ENCODE measurements at regions not wholly inside any gene's neighbourhood (a gene's known extent, or its start where the extent isn't known, plus 50 kb on each side); places are given as distances from the start of the nearest gene placed in this dataset.

GRCh38 chr3:65240366-65240765, 552.6 kb upstream of the ADAMTS9 start:
- Histone ChIP-seq H3K9me3 (ENCODE audit: control insufficient read depth, low read length) (no peaks in the 10 kb centered on the region), H3K4me3 (ENCODE audit: low read length) (no peak overlapping the region), H3K9ac (ENCODE audit: extremely low read depth, low read length, poor library complexity, severe bottlenecking) (no peak overlapping the region), H3K27me3 (ENCODE audit: control insufficient read depth, insufficient read depth, low read length, poor library complexity, severe bottlenecking) (no peaks in the 10 kb centered on the region), H3K4me1 (ENCODE audit: control insufficient read depth, insufficient read depth, low read length) (no peaks in the 10 kb centered on the region), H3K36me3 (ENCODE audit: control insufficient read depth, insufficient read depth, low read length) (no peaks in the 10 kb centered on the region), H3K27ac (ENCODE audit: low read depth, low read length) (no peak overlapping the region)
- Mint-ChIP-seq H3K4me1 (peaks cover 4% of the 10 kb centered on the region), H3K9me3 (no peaks in the 10 kb centered on the region), H3K4me3 (no peak overlapping the region), H3K27ac (no peak overlapping the region), H3K36me3 (ENCODE audit: low read depth) (no peaks in the 10 kb centered on the region), H3K27me3 (ENCODE audit: insufficient read depth) (peaks cover 4% of the 10 kb centered on the region)
- TF ChIP-seq CTCF (conservative IDR thresholded peaks at IDR 0.05): no peak
- no peak for DNase-seq
- 89 to 94% methylated on average over 4 to 6 of the region's 6 CpGs for WGBS, 2 experiments (ENCODE audit: insufficient coverage in 1 of 2, insufficient read length in 1 of 2)

- Histone ChIP-seq H3K27me3 (ENCODE audit: control insufficient read depth, insufficient read depth, low read length, poor library complexity, severe bottlenecking) (no peaks in the 10 kb centered on the region), H3K4me1 (ENCODE audit: control insufficient read depth, insufficient read depth, low read length) (no peaks in the 10 kb centered on the region), H3K4me3 (ENCODE audit: low read length) (no peak overlapping the region), H3K9me3 (ENCODE audit: control insufficient read depth, low read length) (no peaks in the 10 kb centered on the region), H3K36me3 (ENCODE audit: control insufficient read depth, insufficient read depth, low read length) (no peaks in the 10 kb centered on the region), H3K9ac (ENCODE audit: extremely low read depth, low read length, poor library complexity, severe bottlenecking) (no peak overlapping the region), H3K27ac (ENCODE audit: low read depth, low read length) (no peak overlapping the region)
- no peaks in the 10 kb centered on the region for H3K9me3 Mint-ChIP-seq
- no peak overlapping the region for H3K27ac Mint-ChIP-seq
- peaks cover 4% of the 10 kb centered on the region for H3K27me3 Mint-ChIP-seq (ENCODE audit: insufficient read depth)
- TF ChIP-seq CTCF (conservative IDR thresholded peaks at IDR 0.05): no peak
- DNase-seq: no peak
- no peaks in the 10 kb centered on the region for H3K36me3 Mint-ChIP-seq (ENCODE audit: low read depth)
- H3K4me3 Mint-ChIP-seq: no peak overlapping the region
- H3K4me1 Mint-ChIP-seq: no peaks in the 10 kb centered on the region
- WGBS, 2 experiments (ENCODE audit: insufficient coverage in 1 of 2, insufficient read length in 1 of 2): 88 to 100% methylated on average over 1 to 2 of the region's 2 CpGs
These were observed 550.9 kb upstream of the ADAMTS9 start for GRCh38 chr3:65238652-65239051.

GRCh38 chr3:65234499-65234898, 546.7 kb upstream of the ADAMTS9 start:
- peaks cover 4% of the 10 kb centered on the region for H3K27me3 Mint-ChIP-seq (ENCODE audit: insufficient read depth)
- Histone ChIP-seq H3K4me1 (ENCODE audit: control insufficient read depth, insufficient read depth, low read length) (no peaks in the 10 kb centered on the region), H3K27me3 (ENCODE audit: control insufficient read depth, insufficient read depth, low read length, poor library complexity, severe bottlenecking) (no peaks in the 10 kb centered on the region), H3K36me3 (ENCODE audit: control insufficient read depth, insufficient read depth, low read length) (no peaks in the 10 kb centered on the region), H3K27ac (ENCODE audit: low read depth, low read length) (no peak overlapping the region), H3K4me3 (ENCODE audit: low read length) (no peak overlapping the region), H3K9me3 (ENCODE audit: control insufficient read depth, low read length) (no peaks in the 10 kb centered on the region), H3K9ac (ENCODE audit: extremely low read depth, low read length, poor library complexity, severe bottlenecking) (no peak overlapping the region)
- H3K9me3 Mint-ChIP-seq: no peaks in the 10 kb centered on the region
- no peak for TF ChIP-seq CTCF (conservative IDR thresholded peaks at IDR 0.05)
- H3K4me3 Mint-ChIP-seq: no peak overlapping the region
- H3K27ac Mint-ChIP-seq: no peak overlapping the region
- H3K4me1 Mint-ChIP-seq: peaks cover 13% of the 10 kb centered on the region
- no peaks in the 10 kb centered on the region for H3K36me3 Mint-ChIP-seq (ENCODE audit: low read depth)
- no peak for DNase-seq
- WGBS, 2 experiments (ENCODE audit: insufficient coverage in 1 of 2, insufficient read length in 1 of 2): 81% methylated on average over 2 of the region's 2 CpGs; no CpG with 5 or more reads in 1 of the 2 experiments

Data from endodermal cell (in vitro differentiated cells).